Right atrium auricular region (tissue), 2 donors: ENCODE measurements at regions not wholly inside any gene's neighbourhood (a gene's known extent, or its start where the extent isn't known, plus 50 kb on each side); places are given as distances from the start of the nearest gene placed in this dataset.
"Not testable (repeated sequence)": the region's sequence is repeated elsewhere in the genome, so short reads cannot be mapped to it uniquely, and the experiment has no call there.

Experiments
- DNase-seq: peaks from one replicate; pipeline ENCODE4 v3.0.0-alpha.2; 2019; ENCODE audit warnings: low spot score
- H3K27ac ChIP-seq, 2 donors: fragments of 200-600 bp; sonication (generic); 1 replicate in 1 of 2; 2 replicates in 1 of 2; pipeline ENCODE4 v1.5.1; 2016 to 2019
- H3K27me3 ChIP-seq, 2 donors: fragments of 200-600 bp; sonication (generic); one replicate each; pipeline versions ENCODE4 v1.5.1 to v1.6.0; 2017 to 2019
- H3K36me3 ChIP-seq: fragments of 200-600 bp; sonication (generic); one replicate; pipeline ENCODE4 v1.5.1; 2016
- H3K4me1 ChIP-seq, 2 donors: fragments of 200-600 bp; sonication (generic); one replicate each; pipeline versions ENCODE4 v1.5.1 to v1.6.0; 2017 to 2019
- H3K4me3 ChIP-seq, 2 donors: fragments of 200-600 bp; sonication (generic); 1 replicate in 1 of 2; 2 replicates in 1 of 2; pipeline ENCODE4 v1.5.1; 2017 to 2019; ENCODE audit warnings: mild to moderate bottlenecking in 1 of 2, moderate library complexity in 1 of 2
- H3K9me3 ChIP-seq, 2 donors: fragments of 200-600 bp; sonication (generic); one replicate each; pipeline ENCODE4 v1.5.1; 2019
- CTCF ChIP-seq, 2 donors: fragments of 200-600 bp; sonication (generic); IDR thresholded peaks; one replicate each; pipeline ENCODE4 v1.5.1; 2019; ENCODE audit warnings: antibody characterized with exemption in 2 of 2

DNA sequence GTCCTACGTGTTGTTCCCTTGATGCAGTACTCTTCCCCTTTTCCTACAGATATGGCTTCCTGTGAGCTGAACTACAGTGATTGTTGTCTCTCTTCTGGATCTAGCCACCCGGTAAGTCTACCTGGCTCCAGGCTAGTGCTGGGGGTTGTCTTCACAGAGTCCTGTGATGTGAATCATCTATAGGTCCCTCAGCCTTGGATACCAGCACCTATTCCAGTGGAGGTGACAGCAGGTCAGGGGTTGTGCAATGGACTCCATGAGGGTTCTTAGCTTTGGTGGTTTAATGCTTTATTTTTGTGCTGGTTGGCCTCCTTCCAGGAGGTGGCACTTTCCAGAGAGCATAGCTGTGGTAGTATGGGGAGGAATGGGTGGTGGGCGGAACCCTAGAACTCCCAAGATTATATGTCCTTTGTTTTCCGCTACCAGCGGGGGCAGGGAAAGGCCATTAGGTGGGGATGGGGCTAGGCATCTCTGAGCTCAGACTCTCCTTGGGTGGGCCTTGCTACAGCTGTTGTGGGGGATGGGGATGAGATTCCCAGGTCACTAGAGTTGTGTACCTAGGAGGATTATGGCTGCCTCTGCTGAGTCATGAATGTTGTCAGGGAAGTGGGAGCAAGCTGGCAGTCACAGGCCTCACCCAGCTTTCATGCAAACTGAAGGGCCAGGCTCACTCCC lies 121.4 kb upstream of the ANKRD50 start:
- Histone ChIP-seq H3K4me1 (no peaks in the 10 kb centered on the region), H3K9me3 (peaks cover 0 to 13% of the 10 kb centered on the region in 2 donors), H3K36me3 (no peaks in the 10 kb centered on the region), H3K4me3 (no peak overlapping the region), H3K27me3 (no peaks in the 10 kb centered on the region), H3K27ac (no peak overlapping the region)
- no peak for TF ChIP-seq CTCF (IDR thresholded peaks at IDR 0.05)
- DNase-seq: no peak

DNA sequence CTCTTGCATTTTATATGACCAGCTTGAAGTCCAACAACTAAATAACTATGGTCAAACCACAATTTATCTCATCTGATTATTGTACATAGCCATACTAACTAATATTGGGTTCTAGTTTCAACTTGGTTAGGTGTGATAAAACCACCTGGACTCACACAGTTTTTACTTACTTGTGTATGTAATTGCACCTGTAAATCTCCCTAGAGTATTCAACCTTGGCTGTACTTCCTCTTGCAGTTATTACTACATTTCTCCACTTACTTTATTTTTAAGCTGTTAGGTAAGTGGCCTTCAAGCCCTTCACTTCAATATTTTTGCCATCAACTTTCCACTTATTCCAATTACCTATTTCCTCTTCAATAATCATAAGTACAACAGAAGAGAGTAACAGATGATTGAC lies 115.8 kb upstream of the ANKRD50 start:
- no peaks in the 10 kb centered on the region for H3K27me3 ChIP-seq
- H3K4me1 ChIP-seq: no peaks in the 10 kb centered on the region
- peaks cover 0 to 4% of the 10 kb centered on the region in 2 donors for H3K9me3 ChIP-seq
- no peak overlapping the region for H3K4me3 ChIP-seq
- no peak for TF ChIP-seq CTCF (IDR thresholded peaks at IDR 0.05)
- no peak for DNase-seq
- H3K36me3 ChIP-seq: no peaks in the 10 kb centered on the region
- H3K27ac ChIP-seq: no peak overlapping the region

- H3K27me3 ChIP-seq: no peaks in the 10 kb centered on the region
- no peaks in the 10 kb centered on the region for H3K4me1 ChIP-seq
- TF ChIP-seq CTCF (IDR thresholded peaks at IDR 0.05): no peak
- H3K9me3 ChIP-seq: peaks cover 0 to 6% of the 10 kb centered on the region in 2 donors
- H3K4me3 ChIP-seq: no peak overlapping the region
- H3K27ac ChIP-seq: no peak overlapping the region
- no peaks in the 10 kb centered on the region for H3K36me3 ChIP-seq
- no peak for DNase-seq
Measured at GRCh38 chr4:124817531-124817930, 105.0 kb upstream of the ANKRD50 start.

DNA sequence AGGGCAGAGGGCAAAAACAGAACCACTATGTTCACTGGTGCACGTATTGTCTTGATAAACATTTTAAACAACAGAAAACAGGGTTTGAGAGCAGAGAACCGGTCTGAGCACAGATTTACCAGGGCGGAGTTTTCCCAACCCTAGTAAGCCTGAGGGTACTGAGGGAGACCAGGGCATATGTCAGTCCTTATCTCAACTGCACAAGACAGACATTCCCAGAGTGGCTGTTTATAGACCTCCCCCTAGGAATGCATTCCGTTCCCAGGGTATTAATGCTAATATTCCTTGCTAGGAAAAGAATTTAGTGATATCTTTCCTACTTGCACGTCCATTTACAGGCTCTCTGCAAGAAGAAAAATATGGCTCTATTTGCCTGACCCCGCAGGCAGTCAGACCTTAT lies 99.7 kb upstream of the ANKRD50 start:
- H3K36me3 ChIP-seq, H3K4me1 ChIP-seq, H3K27ac ChIP-seq: not testable (repeated sequence)

DNA sequence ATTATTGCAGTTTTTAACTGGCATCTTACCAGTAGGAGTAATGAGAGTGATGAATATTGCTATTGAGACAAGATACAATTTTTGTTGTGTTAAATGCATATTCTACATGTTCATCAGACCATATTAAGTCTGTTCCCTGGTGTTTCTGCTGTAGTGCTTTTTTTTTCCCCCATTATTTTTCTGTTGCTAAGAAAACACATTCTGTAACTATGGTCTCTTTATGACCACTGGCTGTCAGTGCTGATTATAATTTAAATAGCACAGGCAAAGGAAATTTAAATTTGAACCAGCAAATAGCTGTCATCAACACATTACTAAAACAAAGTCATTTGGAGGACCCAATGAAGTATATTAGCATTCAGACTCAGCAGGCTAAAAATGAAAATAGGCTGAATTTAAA lies 98.3 kb upstream of the ANKRD50 start:
- DNase-seq: no peak
- H3K36me3 ChIP-seq: no peaks in the 10 kb centered on the region
- H3K27me3 ChIP-seq: no peaks in the 10 kb centered on the region
- TF ChIP-seq CTCF (IDR thresholded peaks at IDR 0.05): no peak
- H3K4me3 ChIP-seq: no peak overlapping the region
- no peaks in the 10 kb centered on the region for H3K4me1 ChIP-seq
- no peak overlapping the region for H3K27ac ChIP-seq
- peaks cover 0 to 15% of the 10 kb centered on the region in 2 donors for H3K9me3 ChIP-seq

More for the DNA sequence above, 99.7 kb upstream of the ANKRD50 start:
- not testable (repeated sequence) for DNase-seq, H3K4me3 ChIP-seq, H3K27me3 ChIP-seq
- H3K9me3 ChIP-seq: peaks cover 0 to 15% of the 10 kb centered on the region in 2 donors

DNA sequence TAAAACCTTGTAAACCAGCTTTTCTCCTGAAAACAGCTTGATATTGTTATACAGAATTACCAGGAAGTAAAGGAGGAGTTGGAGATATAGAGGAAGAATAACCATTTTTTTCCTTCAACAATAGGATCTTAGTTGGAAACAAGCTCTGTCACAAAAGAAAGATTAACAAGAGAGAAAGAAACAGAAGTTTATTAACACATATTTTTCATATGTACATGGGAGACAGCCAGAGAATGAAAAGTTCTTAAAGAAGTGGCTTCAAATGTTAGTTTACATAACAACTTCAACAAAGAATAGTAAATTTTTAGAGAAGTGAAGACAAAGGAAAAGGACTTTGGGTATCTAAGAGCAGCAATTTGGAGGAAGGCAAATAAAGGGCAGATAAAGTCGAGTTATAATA lies 94.9 kb upstream of the ANKRD50 start:
- H3K4me3 ChIP-seq: no peak overlapping the region
- H3K27ac ChIP-seq: no peak overlapping the region
- DNase-seq: no peak
- no peaks in the 10 kb centered on the region for H3K27me3 ChIP-seq
- no peaks in the 10 kb centered on the region for H3K4me1 ChIP-seq
- peaks cover 0 to 13% of the 10 kb centered on the region in 2 donors for H3K9me3 ChIP-seq
- TF ChIP-seq CTCF (IDR thresholded peaks at IDR 0.05): no peak
- H3K36me3 ChIP-seq: no peaks in the 10 kb centered on the region
